GM23338 (cell line): ENCODE measurements at regions not wholly inside any gene's neighbourhood (a gene's known extent, or its start where the extent isn't known, plus 50 kb on each side); places are given as distances from the start of the nearest gene placed in this dataset.

Source experiments
- ATAC-seq: fragments of 200-7000 bp; cut with Tn5 transposase; 3 replicates; pipeline ENCODE4 v1.9.1; 2020
- DNase-seq: peaks from one replicate; pipeline ENCODE4 v3.0.0-alpha.2; 2015; ENCODE audit warnings: low spot score
- H2AFZ ChIP-seq: fragments of 200-600 bp; sonication (generic); 2 replicates; pipeline ENCODE4 v1.8.0; 2016; ENCODE audit warnings: antibody characterized with exemption, mild to moderate bottlenecking, moderate library complexity
- H3F3A ChIP-seq: fragments of 200-600 bp; sonication (generic); replicated peaks from 2 replicates; pipeline ENCODE4 v1.8.0; 2017; ENCODE audit warnings: antibody characterized with exemption, mixed run types, low read depth
- H3K27ac ChIP-seq: fragments of 200-600 bp; sonication (generic); 2 replicates; pipeline ENCODE4 v1.6.1; 2016; ENCODE audit warnings: low read depth
- H3K27me3 ChIP-seq: fragments of 200-600 bp; sonication (generic); 2 replicates; pipeline ENCODE4 v1.8.0; 2016; ENCODE audit warnings: mild to moderate bottlenecking, mixed run types, moderate library complexity; ENCODE audit not compliant: insufficient read depth
- H3K36me3 ChIP-seq: fragments of 200-600 bp; sonication (generic); 2 replicates; pipeline ENCODE4 v1.8.0; 2016; ENCODE audit warnings: mild to moderate bottlenecking; ENCODE audit not compliant: insufficient read depth
- H3K4me1 ChIP-seq: fragments of 200-600 bp; sonication (generic); 2 replicates; pipeline ENCODE4 v1.8.0; 2016; ENCODE audit warnings: mild to moderate bottlenecking, moderate library complexity; ENCODE audit not compliant: insufficient read depth
- H3K4me2 ChIP-seq: fragments of 200-600 bp; sonication (generic); 2 replicates; pipeline ENCODE4 v1.7.1; 2017; ENCODE audit warnings: mixed run types
- H3K4me3 ChIP-seq: fragments of 200-600 bp; sonication (generic); 2 replicates; pipeline ENCODE4 v1.6.1; 2016; ENCODE audit warnings: mixed run types
- H3K79me2 ChIP-seq: fragments of 200-600 bp; sonication (generic); replicated peaks from 2 replicates; pipeline ENCODE4 v1.8.0; 2017; ENCODE audit warnings: mild to moderate bottlenecking; ENCODE audit not compliant: insufficient read depth
- H3K9me2 ChIP-seq: fragments of 200-600 bp; sonication (generic); 2 replicates; pipeline ENCODE4 v1.8.0; 2017; ENCODE audit not compliant: insufficient read depth
- H4K20me1 ChIP-seq: fragments of 200-600 bp; sonication (generic); replicated peaks from 2 replicates; pipeline ENCODE4 v1.8.0; 2017; ENCODE audit warnings: mild to moderate bottlenecking; ENCODE audit not compliant: insufficient read depth
- H3K27ac Mint-ChIP-seq: 2 replicates; pipeline ENCODE4 v1.8.0; 2020; ENCODE audit warnings: inconsistent platforms, mild to moderate bottlenecking, moderate library complexity, mixed read lengths
- H3K27me3 Mint-ChIP-seq: 3 replicates; pipeline ENCODE4 v1.8.0; 2022; ENCODE audit warnings: low read depth, mild to moderate bottlenecking, moderate library complexity, mixed read lengths, inconsistent platforms; ENCODE audit not compliant: insufficient read depth, poor library complexity
- H3K36me3 Mint-ChIP-seq: 3 replicates; pipeline ENCODE4 v1.8.0; 2021; ENCODE audit warnings: low read depth, mild to moderate bottlenecking, inconsistent platforms, moderate library complexity, mixed read lengths
- H3K4me1 Mint-ChIP-seq: 3 replicates; pipeline ENCODE4 v1.8.0; 2020; ENCODE audit warnings: mild to moderate bottlenecking, inconsistent platforms, mixed read lengths
- H3K4me3 Mint-ChIP-seq: 3 replicates; pipeline ENCODE4 v1.8.0; 2021; ENCODE audit warnings: moderate library complexity, mild to moderate bottlenecking, inconsistent platforms, mixed read lengths
- H3K9me3 Mint-ChIP-seq: 3 replicates; pipeline ENCODE4 v1.8.0; 2020; ENCODE audit warnings: moderate library complexity, mild to moderate bottlenecking, inconsistent platforms, mixed read lengths
- CREB1 ChIP-seq: fragments of 250-450 bp; sonication (Bioruptor Pico); IDR thresholded peaks from 2 replicates; pipeline ENCODE4 v1.5.0; 2020; ENCODE audit warnings: low read depth, mild to moderate bottlenecking, moderate library complexity
- EZH2 ChIP-seq: fragments of 200-600 bp; sonication (generic); IDR thresholded peaks from one replicate; pipeline ENCODE4 v1.8.0; 2017; ENCODE audit warnings: antibody characterized with exemption, mild to moderate bottlenecking, low read depth; ENCODE audit not compliant: unreplicated experiment
- NANOG ChIP-seq: IDR thresholded peaks from 2 replicates; pipeline ENCODE4 v1.6.1; 2016; ENCODE audit warnings: antibody characterized with exemption, borderline replicate concordance
- POLR2AphosphoS5 ChIP-seq: IDR thresholded peaks from 2 replicates; pipeline ENCODE4 v1.6.1; 2016; ENCODE audit warnings: antibody characterized with exemption, low read depth
- STAT1 ChIP-seq: IDR thresholded peaks from one replicate; pipeline ENCODE4 v1.6.1; 2016; ENCODE audit warnings: antibody characterized with exemption; ENCODE audit not compliant: unreplicated experiment
- ZNF114 ChIP-seq: fragments of 250-450 bp; sonication (Bioruptor Pico); IDR thresholded peaks from 2 replicates; pipeline ENCODE4 v1.5.0; 2020; ENCODE audit warnings: mild to moderate bottlenecking, moderate library complexity
- ZNF331 ChIP-seq: fragments of 250-450 bp; sonication (Bioruptor Pico); IDR thresholded peaks from 2 replicates; pipeline ENCODE4 v1.5.0; 2020; ENCODE audit warnings: low read depth, mild to moderate bottlenecking, moderate library complexity
- TF ChIP-seq, protein P1 (sequence below), 2 experiments: fragments of 200-600 bp in 1 of 2; sonication (generic) in 1 of 2; conservative IDR thresholded peaks; 2 replicates each; pipeline versions ENCODE4 v1.5.1 to v1.6.1; 2016 to 2017; ENCODE audit warnings: antibody characterized with exemption in 2 of 2, low read depth in 2 of 2, mild to moderate bottlenecking in 2 of 2, moderate library complexity in 1 of 2
- TF ChIP-seq, protein P2 (sequence below): fragments of 250-450 bp; sonication (Bioruptor Pico); IDR thresholded peaks from 2 replicates; pipeline ENCODE4 v1.5.0; 2020; ENCODE audit warnings: mild to moderate bottlenecking, moderate library complexity
- TF ChIP-seq, protein P3 (sequence below): IDR thresholded peaks from one replicate; pipeline ENCODE4 v1.6.1; 2018; ENCODE audit warnings: antibody characterized with exemption; ENCODE audit not compliant: unreplicated experiment
- TF ChIP-seq, protein P4 (sequence below): IDR thresholded peaks from 2 replicates; pipeline ENCODE4 v1.6.1; 2016; ENCODE audit warnings: antibody characterized with exemption

DNA sequence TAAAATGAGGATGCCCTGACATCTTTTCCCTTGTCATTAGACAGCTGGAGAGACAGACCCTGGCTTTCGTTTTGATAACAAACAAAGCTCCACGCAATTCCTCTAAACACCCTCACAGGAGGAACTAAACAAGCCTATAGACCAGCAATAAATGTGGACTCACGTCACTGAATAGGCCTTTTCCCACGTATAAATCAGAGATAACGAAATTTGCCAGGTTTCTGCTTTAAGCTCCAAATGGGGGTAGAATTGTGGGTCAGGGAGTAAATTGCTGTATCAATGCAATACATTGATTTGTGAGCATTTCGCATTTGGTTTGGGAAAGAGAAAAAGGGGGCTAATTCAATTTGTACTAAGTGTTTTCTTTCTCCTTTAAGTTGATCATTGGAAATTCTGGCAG is 256.0 kb downstream of the PMP22 start:
- no peaks in the 10 kb centered on the region; the same call in 1 of the 2 replicates for H3K4me1 ChIP-seq
- Mint-ChIP-seq H3K4me3 (no peak overlapping the region), H3K36me3 (no peaks in the 10 kb centered on the region), H3K27me3 (no peaks in the 10 kb centered on the region), H3K9me3 (no peaks in the 10 kb centered on the region), H3K27ac (no peak overlapping the region), H3K4me1 (peaks cover 9% of the 10 kb centered on the region; the same call in 2 of the 3 replicates)
- H3K9me2 ChIP-seq, result 0 out of 2 replicates have a peak, but pooled peaks cover 4% of the 10 kb centered on the region
- H3K4me2 ChIP-seq, result no peak overlapping the region
- no peaks in the 10 kb centered on the region for H4K20me1 ChIP-seq
- no peaks in the 10 kb centered on the region for H3K36me3 ChIP-seq
- no peaks in the 10 kb centered on the region for H3K79me2 ChIP-seq
- TF ChIP-seq, protein P1, sequence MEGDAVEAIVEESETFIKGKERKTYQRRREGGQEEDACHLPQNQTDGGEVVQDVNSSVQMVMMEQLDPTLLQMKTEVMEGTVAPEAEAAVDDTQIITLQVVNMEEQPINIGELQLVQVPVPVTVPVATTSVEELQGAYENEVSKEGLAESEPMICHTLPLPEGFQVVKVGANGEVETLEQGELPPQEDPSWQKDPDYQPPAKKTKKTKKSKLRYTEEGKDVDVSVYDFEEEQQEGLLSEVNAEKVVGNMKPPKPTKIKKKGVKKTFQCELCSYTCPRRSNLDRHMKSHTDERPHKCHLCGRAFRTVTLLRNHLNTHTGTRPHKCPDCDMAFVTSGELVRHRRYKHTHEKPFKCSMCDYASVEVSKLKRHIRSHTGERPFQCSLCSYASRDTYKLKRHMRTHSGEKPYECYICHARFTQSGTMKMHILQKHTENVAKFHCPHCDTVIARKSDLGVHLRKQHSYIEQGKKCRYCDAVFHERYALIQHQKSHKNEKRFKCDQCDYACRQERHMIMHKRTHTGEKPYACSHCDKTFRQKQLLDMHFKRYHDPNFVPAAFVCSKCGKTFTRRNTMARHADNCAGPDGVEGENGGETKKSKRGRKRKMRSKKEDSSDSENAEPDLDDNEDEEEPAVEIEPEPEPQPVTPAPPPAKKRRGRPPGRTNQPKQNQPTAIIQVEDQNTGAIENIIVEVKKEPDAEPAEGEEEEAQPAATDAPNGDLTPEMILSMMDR (conservative IDR thresholded peaks at IDR 0.05; ENCODE audit: low read depth in 2 of 2), result no peak
- TF ChIP-seq, protein P2, sequence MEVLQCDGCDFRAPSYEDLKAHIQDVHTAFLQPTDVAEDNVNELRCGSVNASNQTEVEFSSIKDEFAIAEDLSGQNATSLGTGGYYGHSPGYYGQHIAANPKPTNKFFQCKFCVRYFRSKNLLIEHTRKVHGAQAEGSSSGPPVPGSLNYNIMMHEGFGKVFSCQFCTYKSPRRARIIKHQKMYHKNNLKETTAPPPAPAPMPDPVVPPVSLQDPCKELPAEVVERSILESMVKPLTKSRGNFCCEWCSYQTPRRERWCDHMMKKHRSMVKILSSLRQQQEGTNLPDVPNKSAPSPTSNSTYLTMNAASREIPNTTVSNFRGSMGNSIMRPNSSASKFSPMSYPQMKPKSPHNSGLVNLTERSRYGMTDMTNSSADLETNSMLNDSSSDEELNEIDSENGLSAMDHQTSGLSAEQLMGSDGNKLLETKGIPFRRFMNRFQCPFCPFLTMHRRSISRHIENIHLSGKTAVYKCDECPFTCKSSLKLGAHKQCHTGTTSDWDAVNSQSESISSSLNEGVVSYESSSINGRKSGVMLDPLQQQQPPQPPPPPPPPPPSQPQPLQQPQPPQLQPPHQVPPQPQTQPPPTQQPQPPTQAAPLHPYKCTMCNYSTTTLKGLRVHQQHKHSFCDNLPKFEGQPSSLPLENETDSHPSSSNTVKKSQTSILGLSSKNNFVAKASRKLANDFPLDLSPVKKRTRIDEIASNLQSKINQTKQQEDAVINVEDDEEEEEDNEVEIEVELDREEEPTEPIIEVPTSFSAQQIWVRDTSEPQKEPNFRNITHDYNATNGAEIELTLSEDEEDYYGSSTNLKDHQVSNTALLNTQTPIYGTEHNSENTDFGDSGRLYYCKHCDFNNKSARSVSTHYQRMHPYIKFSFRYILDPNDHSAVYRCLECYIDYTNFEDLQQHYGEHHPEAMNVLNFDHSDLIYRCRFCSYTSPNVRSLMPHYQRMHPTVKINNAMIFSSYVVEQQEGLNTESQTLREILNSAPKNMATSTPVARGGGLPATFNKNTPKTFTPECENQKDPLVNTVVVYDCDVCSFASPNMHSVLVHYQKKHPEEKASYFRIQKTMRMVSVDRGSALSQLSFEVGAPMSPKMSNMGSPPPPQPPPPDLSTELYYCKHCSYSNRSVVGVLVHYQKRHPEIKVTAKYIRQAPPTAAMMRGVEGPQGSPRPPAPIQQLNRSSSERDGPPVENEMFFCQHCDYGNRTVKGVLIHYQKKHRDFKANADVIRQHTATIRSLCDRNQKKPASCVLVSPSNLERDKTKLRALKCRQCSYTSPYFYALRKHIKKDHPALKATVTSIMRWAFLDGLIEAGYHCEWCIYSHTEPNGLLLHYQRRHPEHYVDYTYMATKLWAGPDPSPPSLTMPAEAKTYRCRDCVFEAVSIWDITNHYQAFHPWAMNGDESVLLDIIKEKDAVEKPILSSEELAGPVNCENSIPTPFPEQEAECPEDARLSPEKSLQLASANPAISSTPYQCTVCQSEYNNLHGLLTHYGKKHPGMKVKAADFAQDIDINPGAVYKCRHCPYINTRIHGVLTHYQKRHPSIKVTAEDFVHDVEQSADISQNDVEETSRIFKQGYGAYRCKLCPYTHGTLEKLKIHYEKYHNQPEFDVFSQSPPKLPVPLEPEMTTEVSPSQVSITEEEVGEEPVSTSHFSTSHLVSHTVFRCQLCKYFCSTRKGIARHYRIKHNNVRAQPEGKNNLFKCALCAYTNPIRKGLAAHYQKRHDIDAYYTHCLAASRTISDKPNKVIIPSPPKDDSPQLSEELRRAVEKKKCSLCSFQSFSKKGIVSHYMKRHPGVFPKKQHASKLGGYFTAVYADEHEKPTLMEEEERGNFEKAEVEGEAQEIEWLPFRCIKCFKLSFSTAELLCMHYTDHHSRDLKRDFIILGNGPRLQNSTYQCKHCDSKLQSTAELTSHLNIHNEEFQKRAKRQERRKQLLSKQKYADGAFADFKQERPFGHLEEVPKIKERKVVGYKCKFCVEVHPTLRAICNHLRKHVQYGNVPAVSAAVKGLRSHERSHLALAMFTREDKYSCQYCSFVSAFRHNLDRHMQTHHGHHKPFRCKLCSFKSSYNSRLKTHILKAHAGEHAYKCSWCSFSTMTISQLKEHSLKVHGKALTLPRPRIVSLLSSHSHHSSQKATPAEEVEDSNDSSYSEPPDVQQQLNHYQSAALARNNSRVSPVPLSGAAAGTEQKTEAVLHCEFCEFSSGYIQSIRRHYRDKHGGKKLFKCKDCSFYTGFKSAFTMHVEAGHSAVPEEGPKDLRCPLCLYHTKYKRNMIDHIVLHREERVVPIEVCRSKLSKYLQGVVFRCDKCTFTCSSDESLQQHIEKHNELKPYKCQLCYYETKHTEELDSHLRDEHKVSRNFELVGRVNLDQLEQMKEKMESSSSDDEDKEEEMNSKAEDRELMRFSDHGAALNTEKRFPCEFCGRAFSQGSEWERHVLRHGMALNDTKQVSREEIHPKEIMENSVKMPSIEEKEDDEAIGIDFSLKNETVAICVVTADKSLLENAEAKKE, result no peak
- TF ChIP-seq NANOG, result no peak
- TF ChIP-seq STAT1, result no peak
- TF ChIP-seq, protein P3, sequence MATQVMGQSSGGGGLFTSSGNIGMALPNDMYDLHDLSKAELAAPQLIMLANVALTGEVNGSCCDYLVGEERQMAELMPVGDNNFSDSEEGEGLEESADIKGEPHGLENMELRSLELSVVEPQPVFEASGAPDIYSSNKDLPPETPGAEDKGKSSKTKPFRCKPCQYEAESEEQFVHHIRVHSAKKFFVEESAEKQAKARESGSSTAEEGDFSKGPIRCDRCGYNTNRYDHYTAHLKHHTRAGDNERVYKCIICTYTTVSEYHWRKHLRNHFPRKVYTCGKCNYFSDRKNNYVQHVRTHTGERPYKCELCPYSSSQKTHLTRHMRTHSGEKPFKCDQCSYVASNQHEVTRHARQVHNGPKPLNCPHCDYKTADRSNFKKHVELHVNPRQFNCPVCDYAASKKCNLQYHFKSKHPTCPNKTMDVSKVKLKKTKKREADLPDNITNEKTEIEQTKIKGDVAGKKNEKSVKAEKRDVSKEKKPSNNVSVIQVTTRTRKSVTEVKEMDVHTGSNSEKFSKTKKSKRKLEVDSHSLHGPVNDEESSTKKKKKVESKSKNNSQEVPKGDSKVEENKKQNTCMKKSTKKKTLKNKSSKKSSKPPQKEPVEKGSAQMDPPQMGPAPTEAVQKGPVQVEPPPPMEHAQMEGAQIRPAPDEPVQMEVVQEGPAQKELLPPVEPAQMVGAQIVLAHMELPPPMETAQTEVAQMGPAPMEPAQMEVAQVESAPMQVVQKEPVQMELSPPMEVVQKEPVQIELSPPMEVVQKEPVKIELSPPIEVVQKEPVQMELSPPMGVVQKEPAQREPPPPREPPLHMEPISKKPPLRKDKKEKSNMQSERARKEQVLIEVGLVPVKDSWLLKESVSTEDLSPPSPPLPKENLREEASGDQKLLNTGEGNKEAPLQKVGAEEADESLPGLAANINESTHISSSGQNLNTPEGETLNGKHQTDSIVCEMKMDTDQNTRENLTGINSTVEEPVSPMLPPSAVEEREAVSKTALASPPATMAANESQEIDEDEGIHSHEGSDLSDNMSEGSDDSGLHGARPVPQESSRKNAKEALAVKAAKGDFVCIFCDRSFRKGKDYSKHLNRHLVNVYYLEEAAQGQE, result no peak
- no peak for TF ChIP-seq ZNF114 (CRISPR knock-in tag)
- no peak for TF ChIP-seq POLR2AphosphoS5
- TF ChIP-seq EZH2, result no peak
- TF ChIP-seq, protein P4, sequence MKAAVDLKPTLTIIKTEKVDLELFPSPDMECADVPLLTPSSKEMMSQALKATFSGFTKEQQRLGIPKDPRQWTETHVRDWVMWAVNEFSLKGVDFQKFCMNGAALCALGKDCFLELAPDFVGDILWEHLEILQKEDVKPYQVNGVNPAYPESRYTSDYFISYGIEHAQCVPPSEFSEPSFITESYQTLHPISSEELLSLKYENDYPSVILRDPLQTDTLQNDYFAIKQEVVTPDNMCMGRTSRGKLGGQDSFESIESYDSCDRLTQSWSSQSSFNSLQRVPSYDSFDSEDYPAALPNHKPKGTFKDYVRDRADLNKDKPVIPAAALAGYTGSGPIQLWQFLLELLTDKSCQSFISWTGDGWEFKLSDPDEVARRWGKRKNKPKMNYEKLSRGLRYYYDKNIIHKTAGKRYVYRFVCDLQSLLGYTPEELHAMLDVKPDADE, result no peak
- no peak for TF ChIP-seq ZNF331 (CRISPR knock-in tag)
- TF ChIP-seq CREB1 (CRISPR knock-in tag), result no peak
- no peaks in the 10 kb centered on the region for H3K27me3 ChIP-seq
- no peak overlapping the region for H3K4me3 ChIP-seq
- DNase-seq (no peak), ATAC-seq (no peak)
- H2AFZ ChIP-seq, result no peak overlapping the region
- H3K27ac ChIP-seq, result no peak overlapping the region
- H3F3A ChIP-seq, result no peaks in the 10 kb centered on the region
